RWPE1 (cell line): ENCODE measurements at regions not wholly inside any gene's neighbourhood (a gene's known extent, or its start where the extent isn't known, plus 50 kb on each side); places are given as distances from the start of the nearest gene placed in this dataset.

Experiments
- CTCF ChIA-PET: fragments of 350-600 bp; sonication (Branson Sonifier 250); formaldehyde crosslinking; extraction: SDS; loops from one replicate; lab custom pipeline; 2021; lab: Yijun Ruan, JAX
- POLR2A ChIA-PET: fragments of 400-600 bp; formaldehyde crosslinking; extraction: SDS; loops from one replicate; lab custom pipeline; 2020; ENCODE audit warnings: antibody characterized with exemption; ENCODE audit not compliant: low non-redundant PET; lab: Yijun Ruan, JAX
- DNase-seq: peaks from one replicate; pipeline ENCODE4 v3.0.0; 2012; ENCODE audit warnings: low spot score
- H3K27ac ChIP-seq: fragments of 450-650 bp; 2 replicates; pipeline ENCODE4 v1.5.1; 2017
- CTCF ChIP-seq: fragments of 450-650 bp; conservative IDR thresholded peaks from 2 replicates; pipeline ENCODE4 v1.5.1; 2017; ENCODE audit warnings: low read depth, mild to moderate bottlenecking

GRCh38 chr18:4637876-4638275, 182.8 kb upstream of the DLGAP1 start:
- CTCF ChIA-PET = interaction anchor here (0.6 kb wide), 1 partner anchor 332 kb away, joined by 3 read pairs; no protein-coding TSS in a partner anchor
- POLR2A ChIA-PET = no interaction called here
- no peak overlapping the region for H3K27ac ChIP-seq
- no peak for TF ChIP-seq CTCF
- DNase-seq = no peak

GRCh38 chr18:4636967-4637366, 181.9 kb upstream of the DLGAP1 start:
- DNase-seq = no peak
- POLR2A ChIA-PET = no interaction called here
- CTCF ChIA-PET = no interaction called here
- TF ChIP-seq CTCF = no peak
- H3K27ac ChIP-seq = no peak overlapping the region

- TF ChIP-seq CTCF = no peak
- CTCF ChIA-PET = interaction anchor here (0.8 kb wide), 1 partner anchor 487 kb away, joined by 4 read pairs; no protein-coding TSS in a partner anchor
Measured at GRCh38 chr18:4631239-4631638, 176.1 kb upstream of the DLGAP1 start.

GRCh38 chr18:4605212-4605611, 150.1 kb upstream of the DLGAP1 start:
- POLR2A ChIA-PET = no interaction called here
- DNase-seq = no peak
- CTCF ChIA-PET = no interaction called here
- H3K27ac ChIP-seq = no peak overlapping the region
- no peak for TF ChIP-seq CTCF

More at GRCh38 chr18:4631239-4631638, 176.1 kb upstream of the DLGAP1 start:
- no peak for DNase-seq
- POLR2A ChIA-PET = no interaction called here
- no peak overlapping the region for H3K27ac ChIP-seq

- TF ChIP-seq CTCF = no peak
- H3K27ac ChIP-seq = no peak overlapping the region
- POLR2A ChIA-PET = no interaction called here
- DNase-seq = no peak
- CTCF ChIA-PET = interaction anchor here (0.6 kb wide), 1 partner anchor 901 kb away, joined by 4 read pairs; no protein-coding TSS in a partner anchor
Measured at GRCh38 chr18:4603955-4604354, 148.8 kb upstream of the DLGAP1 start.

GRCh38 chr18:4599312-4599711, 144.2 kb upstream of the DLGAP1 start:
- ChIA-PET POLR2A (no interaction called here), CTCF (no interaction called here)
- TF ChIP-seq CTCF = no peak
- DNase-seq = no peak
- H3K27ac ChIP-seq = no peak overlapping the region
